Activated naive CD8-positive, alpha-beta T cell treated with anti-CD3 and anti-CD28 coated beads for 36 hours (primary cell): ENCODE measurements at regions not wholly inside any gene's neighbourhood (a gene's known extent, or its start where the extent isn't known, plus 50 kb on each side); places are given as distances from the start of the nearest gene placed in this dataset.

Experiments
- DNase-seq: peaks from one replicate; pipeline ENCODE4 v3.0.0; 2021
- H3K27ac Mint-ChIP-seq: one replicate; pipeline ENCODE4 v1.8.0; 2022; ENCODE audit warnings: mild to moderate bottlenecking, moderate library complexity, mixed read lengths
- H3K27me3 Mint-ChIP-seq: one replicate; pipeline ENCODE4 v1.8.0; 2022; ENCODE audit warnings: mild to moderate bottlenecking, mixed read lengths
- H3K36me3 Mint-ChIP-seq: one replicate; pipeline ENCODE4 v1.8.0; 2021; ENCODE audit warnings: mild to moderate bottlenecking, mixed read lengths
- H3K4me1 Mint-ChIP-seq: one replicate; pipeline ENCODE4 v1.8.0; 2021; ENCODE audit warnings: mixed read lengths
- H3K4me3 Mint-ChIP-seq: one replicate; pipeline ENCODE4 v1.8.0; 2022; ENCODE audit warnings: mild to moderate bottlenecking, moderate library complexity, mixed read lengths
- H3K9me3 Mint-ChIP-seq: one replicate; pipeline ENCODE4 v1.8.0; 2022; ENCODE audit warnings: mixed read lengths

GRCh38 chr14:87879389-87879788, 113.6 kb downstream of the GALC start:
- peaks cover 21% of the 10 kb centered on the region for H3K27me3 Mint-ChIP-seq
- H3K27ac Mint-ChIP-seq, result no peak overlapping the region
- H3K4me1 Mint-ChIP-seq, result no peaks in the 10 kb centered on the region
- H3K36me3 Mint-ChIP-seq, result no peaks in the 10 kb centered on the region
- no peaks in the 10 kb centered on the region for H3K9me3 Mint-ChIP-seq
- DNase-seq, result no peak
- no peak overlapping the region for H3K4me3 Mint-ChIP-seq

GRCh38 chr14:87878959-87879358, 114.0 kb downstream of the GALC start:
- Mint-ChIP-seq H3K36me3 (no peaks in the 10 kb centered on the region), H3K4me1 (no peaks in the 10 kb centered on the region), H3K9me3 (no peaks in the 10 kb centered on the region), H3K4me3 (no peak overlapping the region), H3K27ac (no peak overlapping the region), H3K27me3 (peaks cover 21% of the 10 kb centered on the region)
- DNase-seq, result no peak

GRCh38 chr14:87877877-87878276, 115.1 kb downstream of the GALC start:
- no peak overlapping the region for H3K27ac Mint-ChIP-seq
- no peak for DNase-seq
- H3K9me3 Mint-ChIP-seq, result no peaks in the 10 kb centered on the region
- no peak overlapping the region for H3K4me3 Mint-ChIP-seq
- H3K4me1 Mint-ChIP-seq, result no peaks in the 10 kb centered on the region
- peaks cover 21% of the 10 kb centered on the region for H3K27me3 Mint-ChIP-seq
- H3K36me3 Mint-ChIP-seq, result no peaks in the 10 kb centered on the region

- no peaks in the 10 kb centered on the region for H3K36me3 Mint-ChIP-seq
- H3K27ac Mint-ChIP-seq, result no peak overlapping the region
- H3K4me1 Mint-ChIP-seq, result peaks cover 6% of the 10 kb centered on the region
- no peak for DNase-seq
- peaks cover 18% of the 10 kb centered on the region for H3K27me3 Mint-ChIP-seq
- H3K9me3 Mint-ChIP-seq, result peaks cover 7% of the 10 kb centered on the region
- H3K4me3 Mint-ChIP-seq, result no peak overlapping the region
These were observed 118.3 kb downstream of the GALC start for GRCh38 chr14:87874676-87875075.

- H3K27ac Mint-ChIP-seq, result no peak overlapping the region
- peaks cover 12% of the 10 kb centered on the region for H3K4me1 Mint-ChIP-seq
- H3K36me3 Mint-ChIP-seq, result no peaks in the 10 kb centered on the region
- H3K27me3 Mint-ChIP-seq, result peaks cover 18% of the 10 kb centered on the region
- no peak for DNase-seq
- no peak overlapping the region for H3K4me3 Mint-ChIP-seq
- peaks cover 7% of the 10 kb centered on the region for H3K9me3 Mint-ChIP-seq
These were observed 119.2 kb downstream of the GALC start for GRCh38 chr14:87873741-87874140.

- DNase-seq, result no peak
- Mint-ChIP-seq H3K9me3 (peaks cover 7% of the 10 kb centered on the region), H3K36me3 (no peaks in the 10 kb centered on the region), H3K27ac (no peak overlapping the region), H3K4me1 (peaks cover 12% of the 10 kb centered on the region), H3K4me3 (no peak overlapping the region), H3K27me3 (peaks cover 4% of the 10 kb centered on the region)
These were observed 123.1 kb downstream of the GALC start for GRCh38 chr14:87869619-87870583.

- Mint-ChIP-seq H3K9me3 (peaks cover 7% of the 10 kb centered on the region), H3K4me1 (peaks cover 12% of the 10 kb centered on the region), H3K27ac (no peak overlapping the region), H3K36me3 (no peaks in the 10 kb centered on the region), H3K4me3 (no peak overlapping the region), H3K27me3 (peaks cover 4% of the 10 kb centered on the region)
- DNase-seq, result no peak
These were observed 124.1 kb downstream of the GALC start for GRCh38 chr14:87868920-87869319.

- Mint-ChIP-seq H3K4me3 (no peak overlapping the region), H3K27ac (no peak overlapping the region), H3K27me3 (peaks cover 4% of the 10 kb centered on the region), H3K4me1 (peaks cover 12% of the 10 kb centered on the region), H3K9me3 (peaks cover 3% of the 10 kb centered on the region), H3K36me3 (no peaks in the 10 kb centered on the region)
- DNase-seq, result no peak
These were observed 126.9 kb downstream of the GALC start for GRCh38 chr14:87866116-87866515.

GRCh38 chr14:87864356-87865270, 128.4 kb downstream of the GALC start:
- no peaks in the 10 kb centered on the region for H3K27me3 Mint-ChIP-seq
- H3K36me3 Mint-ChIP-seq, result no peaks in the 10 kb centered on the region
- H3K27ac Mint-ChIP-seq, result no peak overlapping the region
- H3K4me1 Mint-ChIP-seq, result peaks cover 5% of the 10 kb centered on the region
- peaks cover 3% of the 10 kb centered on the region for H3K9me3 Mint-ChIP-seq
- no peak for DNase-seq
- H3K4me3 Mint-ChIP-seq, result no peak overlapping the region

GRCh38 chr14:87863047-87863446, 129.9 kb downstream of the GALC start:
- Mint-ChIP-seq H3K36me3 (no peaks in the 10 kb centered on the region), H3K4me3 (no peak overlapping the region), H3K27me3 (no peaks in the 10 kb centered on the region), H3K9me3 (peaks cover 7% of the 10 kb centered on the region), H3K4me1 (no peaks in the 10 kb centered on the region), H3K27ac (no peak overlapping the region)
- no peak for DNase-seq

- no peaks in the 10 kb centered on the region for H3K4me1 Mint-ChIP-seq
- H3K4me3 Mint-ChIP-seq, result no peak overlapping the region
- no peaks in the 10 kb centered on the region for H3K9me3 Mint-ChIP-seq
- DNase-seq, result no peak
- no peaks in the 10 kb centered on the region for H3K36me3 Mint-ChIP-seq
- H3K27me3 Mint-ChIP-seq, result peaks cover 13% of the 10 kb centered on the region
- H3K27ac Mint-ChIP-seq, result no peak overlapping the region
These were observed 140.9 kb downstream of the GALC start for GRCh38 chr14:87852107-87852506.

GRCh38 chr14:87851190-87851589, 141.8 kb downstream of the GALC start:
- no peak overlapping the region for H3K4me3 Mint-ChIP-seq

GRCh38 chr14:87847216-87847755, 145.7 kb downstream of the GALC start:
- peaks cover 16% of the 10 kb centered on the region for H3K27me3 Mint-ChIP-seq
- H3K4me1 Mint-ChIP-seq, result no peaks in the 10 kb centered on the region
- H3K4me3 Mint-ChIP-seq, result no peak overlapping the region
- H3K9me3 Mint-ChIP-seq, result no peaks in the 10 kb centered on the region
- H3K36me3 Mint-ChIP-seq, result no peaks in the 10 kb centered on the region
- H3K27ac Mint-ChIP-seq, result no peak overlapping the region
- DNase-seq, result no peak

More at GRCh38 chr14:87851190-87851589, 141.8 kb downstream of the GALC start:
- Mint-ChIP-seq H3K27me3 (peaks cover 10% of the 10 kb centered on the region), H3K36me3 (no peaks in the 10 kb centered on the region), H3K27ac (no peak overlapping the region), H3K4me1 (no peaks in the 10 kb centered on the region), H3K9me3 (no peaks in the 10 kb centered on the region)
- DNase-seq, result no peak

- Mint-ChIP-seq H3K4me1 (no peaks in the 10 kb centered on the region), H3K36me3 (no peaks in the 10 kb centered on the region), H3K4me3 (no peak overlapping the region), H3K27ac (no peak overlapping the region), H3K9me3 (no peaks in the 10 kb centered on the region), H3K27me3 (peaks cover 8% of the 10 kb centered on the region)
- DNase-seq, result no peak
These were observed 152.1 kb downstream of the GALC start for GRCh38 chr14:87840906-87841305.

- Mint-ChIP-seq H3K27me3 (peaks cover under 1% of the 10 kb centered on the region), H3K27ac (no peak overlapping the region), H3K36me3 (no peaks in the 10 kb centered on the region), H3K4me1 (no peaks in the 10 kb centered on the region), H3K9me3 (no peaks in the 10 kb centered on the region), H3K4me3 (no peak overlapping the region)
- no peak for DNase-seq
These were observed 154.1 kb downstream of the GALC start for GRCh38 chr14:87838931-87839330.
